ENCODE measurements at regions not wholly inside any gene's neighbourhood (a gene's known extent, or its start where the extent isn't known, plus 50 kb on each side); places are given as distances from the start of the nearest gene placed in this dataset.

- WGBS (ENCODE audit: insufficient coverage) = no CpG with 5 or more reads among the region's 3 CpGs
- no peaks in the 10 kb centered on the region for H3K79me2 ChIP-seq (ENCODE audit: insufficient read depth, low read length)
- TF ChIP-seq CTCF (IDR thresholded peaks at IDR 0.05) = no peak
- Mint-ChIP-seq H3K4me3 (no peak overlapping the region), H3K4me1 (no peaks in the 10 kb centered on the region), H3K27ac (no peak overlapping the region), H3K36me3 (no peaks in the 10 kb centered on the region), H3K9me3 (peaks cover 0 to 4% (median 0%) of the 10 kb centered on the region in 7 donors), H3K27me3 (ENCODE audit: low read depth in 3 of 3) (peaks cover 0 to 4% (median 2%) of the 10 kb centered on the region in 3 donors)
- H3K4me3 ChIP-seq (replicated peaks in 1 of 3; ENCODE audit: low read depth in 2 of 3, low read length in 3 of 3) = no peak overlapping the region
- no peak overlapping the region for H2AFZ ChIP-seq (ENCODE audit: insufficient read depth, low read depth, low read length, poor library complexity, severe bottlenecking)
- intact Hi-C loops (cut with micrococcal nuclease) = no loop called here
- no peaks in the 10 kb centered on the region for H3K4me1 ChIP-seq (ENCODE audit: control insufficient read depth in 1 of 2, insufficient read depth in 2 of 2, low read length in 2 of 2)
- H3K9ac ChIP-seq (ENCODE audit: insufficient read depth, low read length, poor library complexity, severe bottlenecking) = no peak overlapping the region
- DNase-seq = no peak
- H3K27me3 ChIP-seq (ENCODE audit: control insufficient read depth in 2 of 2, insufficient read depth in 2 of 2, low read length in 2 of 2) = no peaks in the 10 kb centered on the region
- no peak overlapping the region for H3K4me2 ChIP-seq (replicated peaks; ENCODE audit: extremely low read depth, low read length, poor library complexity, severe bottlenecking)
- H3K27ac ChIP-seq (ENCODE audit: low read depth in 1 of 2, low read length in 2 of 2) = no peak overlapping the region
- no peaks in the 10 kb centered on the region for H3K36me3 ChIP-seq (replicated peaks in 1 of 2; ENCODE audit: control insufficient read depth in 1 of 2, insufficient read depth in 2 of 2, low read length in 2 of 2)
- H4K20me1 ChIP-seq (ENCODE audit: insufficient read depth, low read length) = no peaks in the 10 kb centered on the region
- H3K9me3 ChIP-seq (replicated peaks in 1 of 2; ENCODE audit: control insufficient read depth in 1 of 2, insufficient read depth in 1 of 2, low read length in 2 of 2) = no peaks in the 10 kb centered on the region
Measured at GRCh38 chr3:187447737-187448136, 79.6 kb downstream of the RTP4 start.

GRCh38 chr3:187445356-187445755 is 77.2 kb downstream of the RTP4 start:
- H4K20me1 ChIP-seq (ENCODE audit: insufficient read depth, low read length) = no peaks in the 10 kb centered on the region
- H3K4me1 ChIP-seq (ENCODE audit: control insufficient read depth in 1 of 2, insufficient read depth in 2 of 2, low read length in 2 of 2) = no peaks in the 10 kb centered on the region
- no peaks in the 10 kb centered on the region for H3K36me3 Mint-ChIP-seq
- H2AFZ ChIP-seq (ENCODE audit: insufficient read depth, low read depth, low read length, poor library complexity, severe bottlenecking) = no peak overlapping the region
- no peaks in the 10 kb centered on the region for H3K27me3 ChIP-seq (ENCODE audit: control insufficient read depth in 2 of 2, insufficient read depth in 2 of 2, low read length in 2 of 2)
- peaks cover 0 to 6% (median 4%) of the 10 kb centered on the region in 3 donors for H3K27me3 Mint-ChIP-seq (ENCODE audit: low read depth in 3 of 3)
- no peaks in the 10 kb centered on the region for H3K9me3 ChIP-seq (replicated peaks in 1 of 2; ENCODE audit: control insufficient read depth in 1 of 2, insufficient read depth in 1 of 2, low read length in 2 of 2)
- no peak overlapping the region for H3K27ac ChIP-seq (ENCODE audit: low read depth in 1 of 2, low read length in 2 of 2)
- H3K4me2 ChIP-seq (replicated peaks; ENCODE audit: extremely low read depth, low read length, poor library complexity, severe bottlenecking) = no peak overlapping the region
- H3K79me2 ChIP-seq (ENCODE audit: insufficient read depth, low read length) = no peaks in the 10 kb centered on the region
- no peak overlapping the region for H3K4me3 ChIP-seq (replicated peaks in 1 of 3; ENCODE audit: low read depth in 2 of 3, low read length in 3 of 3)
- no peak overlapping the region for H3K9ac ChIP-seq (ENCODE audit: insufficient read depth, low read length, poor library complexity, severe bottlenecking)
- no peak for DNase-seq
- no CpG with 5 or more reads among the region's 2 CpGs for WGBS (ENCODE audit: insufficient coverage)
- TF ChIP-seq CTCF (IDR thresholded peaks at IDR 0.05) = no peak
- H3K36me3 ChIP-seq (replicated peaks in 1 of 2; ENCODE audit: control insufficient read depth in 1 of 2, insufficient read depth in 2 of 2, low read length in 2 of 2) = no peaks in the 10 kb centered on the region
- peaks cover 0 to 2% (median 0%) of the 10 kb centered on the region in 7 donors for H3K9me3 Mint-ChIP-seq
- no peaks in the 10 kb centered on the region for H3K4me1 Mint-ChIP-seq
- no peak overlapping the region for H3K27ac Mint-ChIP-seq
- H3K4me3 Mint-ChIP-seq = no peak overlapping the region
- intact Hi-C loops (cut with micrococcal nuclease) = no loop called here
